Fibroblast of skin of abdomen (primary cell): ENCODE measurements at regions not wholly inside any gene's neighbourhood (a gene's known extent, or its start where the extent isn't known, plus 50 kb on each side); places are given as distances from the start of the nearest gene placed in this dataset.

ENCODE experiments used
- DNase-seq: peaks from one replicate; pipeline ENCODE4 v3.0.0-alpha.2; 2013

- DNase-seq = no peak
Observed at GRCh38 chr18:26741758-26742157, 123.7 kb downstream of the AQP4 start.

- DNase-seq = no peak
Observed at GRCh38 chr18:26741048-26741447, 124.5 kb downstream of the AQP4 start.

DNA sequence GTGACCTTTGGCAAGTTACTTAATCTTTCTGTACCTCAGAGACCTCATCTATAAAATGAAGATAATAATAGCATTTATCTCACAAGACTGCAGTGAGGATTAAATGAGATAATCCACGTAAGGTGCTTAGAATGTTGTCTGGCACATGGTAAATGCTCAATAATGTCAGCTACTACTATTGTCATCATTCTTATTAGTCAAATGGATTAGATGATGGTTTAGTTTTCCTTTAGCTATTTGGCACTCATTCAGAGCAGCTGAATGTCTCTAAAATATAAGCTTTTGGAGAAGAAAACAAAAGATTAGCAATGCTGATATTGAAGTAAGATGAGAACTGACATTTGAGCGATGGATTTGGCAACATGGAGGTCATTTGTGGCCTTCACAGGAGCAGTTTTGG is 125.1 kb downstream of the AQP4 start:
- no peak for DNase-seq

GRCh38 chr18:26738706-26739105 is 126.8 kb downstream of the AQP4 start:
- DNase-seq = no peak

DNA sequence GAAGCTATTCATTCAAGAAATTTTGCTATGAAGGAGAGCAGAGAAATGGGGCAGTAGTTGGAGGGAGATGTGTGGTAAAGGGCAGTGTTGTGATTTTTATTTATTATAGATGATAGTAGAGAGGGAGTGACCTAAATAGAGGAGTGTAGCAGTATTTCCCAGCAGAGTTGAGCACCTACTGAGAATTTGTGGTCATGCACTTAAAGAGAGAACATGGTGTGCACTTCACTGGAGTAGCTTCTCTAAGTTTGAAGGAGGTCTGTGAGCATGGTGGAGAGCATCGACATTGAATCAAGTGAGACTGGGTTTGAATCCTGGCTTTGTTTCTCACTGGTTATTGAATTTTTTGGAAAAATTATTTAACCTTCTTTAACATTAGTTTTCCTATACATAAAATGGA is 129.2 kb downstream of the AQP4 start:
- DNase-seq = no peak

- no peak for DNase-seq
Observed at GRCh38 chr18:26734760-26735159, 130.7 kb downstream of the AQP4 start.

DNA sequence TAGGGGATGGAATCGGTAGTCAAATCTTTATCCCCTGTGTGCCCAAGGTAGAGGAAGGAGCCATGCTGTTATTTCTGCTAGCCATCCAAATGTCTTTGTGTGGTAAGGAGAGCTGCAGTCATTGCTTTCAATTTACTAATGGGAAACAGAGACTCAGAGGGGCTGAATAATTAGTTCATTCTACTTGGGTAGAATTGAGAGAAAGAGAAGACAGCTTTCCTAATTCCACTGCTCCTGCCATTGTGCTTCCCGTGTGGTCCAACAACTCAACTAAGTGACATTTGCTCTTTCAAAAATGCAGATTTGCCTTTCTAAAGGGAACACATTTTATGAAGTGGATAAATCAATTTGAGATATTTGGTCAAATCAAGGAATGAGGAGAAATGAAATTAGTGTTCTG is 136.1 kb downstream of the AQP4 start:
- no peak for DNase-seq

DNA sequence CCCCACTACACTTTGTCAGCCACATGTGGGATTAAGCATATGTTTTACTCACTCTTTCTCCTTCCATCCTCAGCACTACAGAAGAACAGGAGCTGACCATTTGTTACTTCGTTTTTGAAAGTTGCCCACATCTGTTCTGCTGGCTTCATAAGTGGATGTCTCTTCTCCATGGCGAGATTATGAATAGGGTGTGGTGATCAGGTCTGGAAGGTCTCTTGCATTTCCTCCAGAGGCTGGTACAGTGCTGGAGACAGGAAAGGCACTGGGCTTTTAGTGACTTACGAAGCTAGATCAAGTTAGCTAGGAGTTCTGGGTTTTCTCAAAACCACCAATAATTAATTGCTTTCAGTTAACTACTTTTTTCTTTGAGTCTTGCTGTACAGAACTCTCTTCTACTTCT is 136.5 kb downstream of the AQP4 start:
- DNase-seq = no peak

- no peak for DNase-seq
Observed at GRCh38 chr18:26723981-26724380, 141.5 kb downstream of the AQP4 start.

GRCh38 chr18:26722565-26722931 is 143.0 kb downstream of the AQP4 start:
- DNase-seq = no peak

GRCh38 chr18:26721854-26722564 is 143.5 kb downstream of the AQP4 start:
- no peak for DNase-seq

DNA sequence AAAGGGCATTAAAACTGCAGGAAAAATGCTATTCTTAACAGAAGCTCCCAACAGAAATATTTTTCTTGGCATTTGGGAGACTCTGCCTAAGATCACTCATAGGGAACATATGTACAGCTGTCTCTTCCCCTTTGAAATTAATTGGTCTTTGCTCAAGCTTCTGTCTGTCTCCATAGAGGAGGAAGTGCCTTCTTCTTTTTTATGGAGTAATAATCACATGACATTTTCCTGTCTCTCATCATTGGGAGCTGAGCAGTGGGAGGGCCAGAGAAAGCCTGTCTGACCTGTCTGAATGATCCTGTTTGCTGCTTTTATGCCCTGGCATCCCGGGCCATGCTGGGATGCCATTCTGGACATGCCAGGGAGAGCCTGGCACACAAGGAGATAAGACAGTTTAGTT is 145.6 kb downstream of the AQP4 start:
- DNase-seq = no peak

DNA sequence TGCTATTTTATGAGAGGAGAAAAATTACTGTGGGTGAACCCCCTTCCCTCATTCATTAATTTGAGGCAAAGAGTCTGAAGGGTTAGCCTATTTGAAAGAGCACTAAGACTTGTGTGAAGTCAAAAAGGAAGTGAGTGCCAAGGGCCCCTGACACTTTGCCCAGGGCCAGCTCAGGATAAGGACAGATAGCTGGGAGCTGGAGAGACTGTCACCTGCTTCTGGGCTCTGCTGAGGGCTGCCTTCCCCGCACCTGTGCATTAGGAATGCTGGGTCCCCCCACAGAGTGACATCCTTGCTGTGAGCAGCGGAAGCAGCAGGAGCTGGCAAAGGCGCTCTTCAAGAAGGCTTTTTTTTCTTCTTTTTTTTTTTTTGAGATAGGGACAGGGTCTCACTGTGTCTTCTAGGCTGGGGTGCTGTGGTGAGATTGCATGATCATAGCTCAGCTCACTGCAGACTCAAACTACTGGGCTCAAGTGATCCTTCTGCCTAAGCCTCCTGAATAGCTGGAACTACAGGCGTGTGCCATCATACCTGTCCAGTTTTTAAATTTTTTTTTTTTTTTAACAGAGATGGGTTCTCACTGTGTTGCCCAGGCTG is 148.3 kb downstream of the AQP4 start:
- DNase-seq = no peak

GRCh38 chr18:26714739-26715138 is 150.8 kb downstream of the AQP4 start:
- DNase-seq = no peak

GRCh38 chr18:26711756-26712155 is 153.8 kb downstream of the AQP4 start:
- DNase-seq = no peak

DNA sequence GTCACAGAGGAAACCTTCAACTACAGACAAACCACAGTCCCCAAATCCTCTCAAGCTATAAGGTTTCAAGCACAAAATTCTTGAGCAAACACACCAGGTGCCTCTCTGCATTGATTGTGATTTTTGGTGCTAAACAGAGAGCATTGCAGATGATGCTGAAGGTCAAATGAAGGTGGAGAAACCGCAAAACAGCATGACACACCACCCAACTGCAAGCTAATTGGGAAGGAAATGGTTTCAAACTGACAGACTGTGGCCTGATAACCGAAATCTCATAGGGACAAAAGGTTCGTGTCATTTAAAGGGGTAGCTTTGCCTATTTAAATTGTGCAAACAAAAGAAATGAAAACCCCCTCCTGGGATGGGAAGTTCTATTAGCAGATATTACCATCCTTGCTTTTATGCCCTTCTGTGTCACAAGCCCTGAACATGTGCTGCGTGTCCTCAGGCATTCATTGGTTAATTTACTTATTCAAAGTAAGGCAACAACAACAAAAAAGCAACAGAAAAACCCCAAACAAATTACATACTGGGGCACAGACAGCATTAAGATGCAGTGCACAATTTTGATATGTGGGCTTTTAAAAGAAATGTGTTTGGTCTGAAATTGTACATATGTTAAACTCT is 154.9 kb downstream of the AQP4 start:
- no peak for DNase-seq

DNA sequence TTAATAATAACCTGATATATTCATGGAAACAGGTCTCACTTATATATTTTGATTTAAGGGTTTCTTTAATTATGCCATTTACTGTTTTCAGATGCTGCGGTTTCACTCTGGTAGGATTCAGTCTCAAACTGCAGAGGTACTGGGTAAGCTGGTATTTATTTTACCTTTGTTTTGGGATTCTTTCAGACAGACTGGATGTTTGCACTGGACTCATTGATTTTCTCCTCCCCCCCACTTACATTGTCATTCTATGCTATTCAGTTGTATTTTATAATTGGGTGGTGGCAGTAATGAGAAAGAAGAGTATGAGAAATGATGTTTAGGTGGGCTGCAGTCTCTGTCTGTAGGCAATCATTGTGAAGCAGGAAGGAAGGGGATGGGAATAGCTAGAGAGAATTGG is 155.6 kb downstream of the AQP4 start:
- no peak for DNase-seq

DNA sequence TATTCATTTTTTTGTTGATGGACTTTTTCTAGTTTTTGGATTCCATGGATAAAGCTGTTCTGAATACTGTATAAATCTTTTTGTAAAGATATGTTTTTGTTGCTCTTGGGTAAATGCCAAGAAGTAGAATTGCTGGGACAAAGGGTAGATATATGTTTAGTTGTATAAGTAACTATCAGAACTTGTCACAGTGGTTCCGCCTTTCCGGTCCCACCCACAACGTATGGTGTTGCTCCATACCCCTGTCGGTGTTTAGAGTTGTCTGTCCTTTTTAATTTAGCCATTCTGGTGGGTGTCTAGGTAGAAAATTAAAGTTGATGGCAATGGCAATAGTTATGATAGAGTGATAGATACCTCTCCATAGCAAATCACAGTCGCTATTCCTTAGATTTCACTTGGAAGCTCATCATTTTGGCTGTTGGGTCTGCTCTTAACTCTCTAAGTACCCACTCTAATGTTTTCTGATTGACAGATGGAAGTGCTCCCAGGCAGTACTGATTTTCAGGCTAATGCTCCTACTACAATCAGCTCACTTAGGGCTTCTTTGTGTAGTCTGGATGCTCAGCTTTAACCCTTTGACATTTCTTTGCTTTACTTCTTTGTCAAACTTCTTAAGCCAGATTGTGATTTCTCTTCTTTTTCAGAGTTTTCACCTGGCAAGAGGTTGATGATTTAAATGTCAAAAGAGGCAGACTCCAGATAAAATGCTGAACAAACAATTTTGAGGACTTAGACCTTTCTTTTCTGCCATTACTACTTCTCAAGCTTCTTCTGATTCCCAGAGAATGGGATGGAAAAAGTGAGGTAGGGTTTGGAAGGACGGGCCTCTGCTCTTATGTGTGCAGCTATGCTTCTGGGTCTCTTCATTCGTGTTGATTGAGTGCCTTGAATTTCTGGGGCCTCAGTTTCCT is 156.4 kb downstream of the AQP4 start:
- DNase-seq = no peak

DNA sequence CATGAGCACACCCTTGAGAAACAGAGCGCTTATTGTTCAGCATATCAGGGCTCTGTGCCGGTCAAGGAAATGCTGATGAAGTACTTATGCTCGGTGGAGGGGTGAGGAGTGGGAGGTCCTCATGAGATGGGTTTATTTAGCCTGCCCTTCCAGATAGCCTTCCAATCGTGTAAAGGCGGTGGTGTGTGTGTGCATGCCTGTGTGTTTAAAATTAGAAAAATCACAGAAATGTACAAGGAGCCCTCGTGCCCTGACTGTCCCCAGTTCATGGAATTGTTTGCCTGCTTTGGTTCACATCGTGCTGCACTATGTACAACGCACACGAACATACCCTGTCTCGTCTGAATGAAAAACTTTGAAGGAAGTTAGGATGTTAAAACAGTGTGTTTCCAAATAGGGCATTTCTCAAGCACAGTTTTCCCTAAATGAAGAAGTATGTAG is 158.6 kb downstream of the AQP4 start:
- no peak for DNase-seq

- DNase-seq = no peak
Observed at GRCh38 chr18:26705757-26706156, 157.4 kb upstream of the KCTD1 start.

GRCh38 chr18:26703170-26703930 is 155.0 kb upstream of the KCTD1 start:
- DNase-seq = no peak

DNA sequence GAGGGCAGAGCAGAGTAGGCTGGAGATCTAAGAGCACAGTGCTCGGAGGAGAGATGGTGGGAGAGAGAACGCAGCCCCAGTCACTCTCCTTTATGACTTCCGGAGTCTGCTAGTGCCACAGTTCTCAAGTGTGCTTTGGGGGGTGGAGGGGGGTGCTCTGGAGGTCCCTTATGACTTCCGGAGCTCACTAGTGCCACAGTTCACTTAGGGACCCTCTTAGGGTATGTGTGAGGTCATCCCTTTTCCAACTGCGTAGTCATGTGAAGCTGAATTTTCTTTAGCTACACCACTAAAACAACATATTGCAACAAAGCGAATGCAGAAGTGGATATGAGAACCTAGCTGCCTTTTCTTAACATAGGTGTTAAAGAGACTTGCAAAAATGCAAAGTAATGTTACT is 153.7 kb upstream of the KCTD1 start:
- DNase-seq = no peak
